ENCODE measurements at regions not wholly inside any gene's neighbourhood (a gene's known extent, or its start where the extent isn't known, plus 50 kb on each side); places are given as distances from the start of the nearest gene placed in this dataset.

DNA sequence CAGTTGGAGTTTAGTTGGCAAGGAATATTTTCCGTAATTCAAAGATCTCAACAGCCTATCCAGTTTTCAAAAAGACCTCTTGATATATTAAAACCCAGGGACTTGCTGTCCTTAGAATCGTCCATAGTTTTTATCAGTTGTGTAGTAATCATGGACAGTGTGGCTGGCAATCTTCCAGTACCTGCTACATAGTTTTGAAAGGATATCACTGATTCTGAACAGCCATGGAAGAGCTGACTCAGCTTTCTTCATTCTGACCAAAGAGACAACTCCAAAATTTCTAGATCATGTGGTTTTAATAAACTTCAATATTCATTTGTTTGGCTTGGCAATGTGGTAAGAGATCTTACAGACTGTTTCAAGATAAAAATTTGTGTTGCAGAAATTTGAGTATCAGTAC, 616.7 kb downstream of the TDRD15 start:
- TF ChIP-seq, protein P1, sequence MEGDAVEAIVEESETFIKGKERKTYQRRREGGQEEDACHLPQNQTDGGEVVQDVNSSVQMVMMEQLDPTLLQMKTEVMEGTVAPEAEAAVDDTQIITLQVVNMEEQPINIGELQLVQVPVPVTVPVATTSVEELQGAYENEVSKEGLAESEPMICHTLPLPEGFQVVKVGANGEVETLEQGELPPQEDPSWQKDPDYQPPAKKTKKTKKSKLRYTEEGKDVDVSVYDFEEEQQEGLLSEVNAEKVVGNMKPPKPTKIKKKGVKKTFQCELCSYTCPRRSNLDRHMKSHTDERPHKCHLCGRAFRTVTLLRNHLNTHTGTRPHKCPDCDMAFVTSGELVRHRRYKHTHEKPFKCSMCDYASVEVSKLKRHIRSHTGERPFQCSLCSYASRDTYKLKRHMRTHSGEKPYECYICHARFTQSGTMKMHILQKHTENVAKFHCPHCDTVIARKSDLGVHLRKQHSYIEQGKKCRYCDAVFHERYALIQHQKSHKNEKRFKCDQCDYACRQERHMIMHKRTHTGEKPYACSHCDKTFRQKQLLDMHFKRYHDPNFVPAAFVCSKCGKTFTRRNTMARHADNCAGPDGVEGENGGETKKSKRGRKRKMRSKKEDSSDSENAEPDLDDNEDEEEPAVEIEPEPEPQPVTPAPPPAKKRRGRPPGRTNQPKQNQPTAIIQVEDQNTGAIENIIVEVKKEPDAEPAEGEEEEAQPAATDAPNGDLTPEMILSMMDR (conservative IDR thresholded peaks at IDR 0.05 in 1 of 2, IDR thresholded peaks at IDR 0.05 in 1 of 2; ENCODE audit: low read depth in 1 of 2, low read length in 2 of 2), result no peak
- TF ChIP-seq EZH2 (IDR thresholded peaks at IDR 0.05; ENCODE audit: low read length, missing control alignments), result no peak
